ENCODE measurements at regions not wholly inside any gene's neighbourhood (a gene's known extent, or its start where the extent isn't known, plus 50 kb on each side); places are given as distances from the start of the nearest gene placed in this dataset.

GRCh38 chr5:36769129-36769770 is 107.3 kb upstream of the NIPBL start:
- no peak for DNase-seq
- ChIA-PET CTCF (no interaction called here), POLR2A (ENCODE audit: unreplicated experiment) (no interaction called here)
- Histone ChIP-seq H2AFZ (no peak overlapping the region), H3K36me3 (ENCODE audit: low read depth) (no peaks in the 10 kb centered on the region), H4K20me1 (ENCODE audit: insufficient read depth) (no peaks in the 10 kb centered on the region), H3F3A (ENCODE audit: insufficient read depth, low read depth) (no peaks in the 10 kb centered on the region), H3K27ac (no peak overlapping the region), H3K4me3 (no peak overlapping the region), H3K9me3 (ENCODE audit: insufficient read depth, low read depth) (no peaks in the 10 kb centered on the region), H3K9me2 (ENCODE audit: insufficient read depth) (no peaks in the 10 kb centered on the region), H3K79me2 (ENCODE audit: low read depth) (no peaks in the 10 kb centered on the region), H3K27me3 (ENCODE audit: insufficient read depth, low read depth) (no peaks in the 10 kb centered on the region), H3K4me2 (no peak overlapping the region), H3K4me1 (replicated peaks; ENCODE audit: insufficient read depth) (no peaks in the 10 kb centered on the region)
- no TSS peak for BruUV-seq (replicated peaks)
- intact Hi-C loops (cut with micrococcal nuclease; ENCODE audit: unreplicated experiment), result no loop called here
- no peak for TF ChIP-seq EZH2 (IDR thresholded peaks at IDR 0.05; ENCODE audit: low read depth)
- TF ChIP-seq CTCF (conservative IDR thresholded peaks at IDR 0.05), result no peak

- H3K4me1 ChIP-seq (replicated peaks; ENCODE audit: insufficient read depth), result no peaks in the 10 kb centered on the region
- TF ChIP-seq EZH2 (IDR thresholded peaks at IDR 0.05; ENCODE audit: low read depth) (no peak), CTCF (conservative IDR thresholded peaks at IDR 0.05) (no peak)
- no peak for DNase-seq
- H3K27me3 ChIP-seq (ENCODE audit: insufficient read depth, low read depth), result no peaks in the 10 kb centered on the region
- no peaks in the 10 kb centered on the region for H3K9me3 ChIP-seq (ENCODE audit: insufficient read depth, low read depth)
- no peak overlapping the region for H3K4me2 ChIP-seq
- no peaks in the 10 kb centered on the region for H3K36me3 ChIP-seq (ENCODE audit: low read depth)
- no peaks in the 10 kb centered on the region for H4K20me1 ChIP-seq (ENCODE audit: insufficient read depth)
- no peak overlapping the region for H3K4me3 ChIP-seq
- 0 out of 2 replicates have a peak overlapping the region, but pooled peaks have one; percentile 12 for H2AFZ ChIP-seq
- ChIA-PET POLR2A (ENCODE audit: unreplicated experiment) (no interaction called here), CTCF (no interaction called here)
- no peaks in the 10 kb centered on the region for H3K79me2 ChIP-seq (ENCODE audit: low read depth)
- H3K27ac ChIP-seq, result no peak overlapping the region
- intact Hi-C loops (cut with micrococcal nuclease; ENCODE audit: unreplicated experiment), result no loop called here
- no TSS peak for BruUV-seq (replicated peaks)
- no peaks in the 10 kb centered on the region for H3F3A ChIP-seq (ENCODE audit: insufficient read depth, low read depth)
- no peaks in the 10 kb centered on the region for H3K9me2 ChIP-seq (ENCODE audit: insufficient read depth)
These were observed 106.4 kb upstream of the NIPBL start for GRCh38 chr5:36770125-36770524.

GRCh38 chr5:36772276-36773140 is 104.1 kb upstream of the NIPBL start:
- Histone ChIP-seq H3K27me3 (ENCODE audit: insufficient read depth, low read depth) (no peaks in the 10 kb centered on the region), H3K9me2 (ENCODE audit: insufficient read depth) (no peaks in the 10 kb centered on the region), H3F3A (ENCODE audit: insufficient read depth, low read depth) (no peaks in the 10 kb centered on the region), H3K4me2 (no peak overlapping the region), H3K4me1 (replicated peaks; ENCODE audit: insufficient read depth) (no peaks in the 10 kb centered on the region), H2AFZ (no peak overlapping the region), H3K4me3 (no peak overlapping the region), H4K20me1 (ENCODE audit: insufficient read depth) (no peaks in the 10 kb centered on the region), H3K27ac (no peak overlapping the region), H3K79me2 (ENCODE audit: low read depth) (no peaks in the 10 kb centered on the region), H3K36me3 (ENCODE audit: low read depth) (no peaks in the 10 kb centered on the region), H3K9me3 (ENCODE audit: insufficient read depth, low read depth) (no peaks in the 10 kb centered on the region)
- no peak for DNase-seq
- TF ChIP-seq EZH2 (IDR thresholded peaks at IDR 0.05; ENCODE audit: low read depth) (no peak), CTCF (conservative IDR thresholded peaks at IDR 0.05) (no peak)
- ChIA-PET CTCF (no interaction called here), POLR2A (ENCODE audit: unreplicated experiment) (no interaction called here)
- intact Hi-C loops (cut with micrococcal nuclease; ENCODE audit: unreplicated experiment), result no loop called here
- BruUV-seq (replicated peaks), result no TSS peak
